Memory B cell (primary cell): ENCODE measurements at regions not wholly inside any gene's neighbourhood (a gene's known extent, or its start where the extent isn't known, plus 50 kb on each side); places are given as distances from the start of the nearest gene placed in this dataset.

ENCODE experiments used
- ATAC-seq: fragments of 150-1000 bp; cut with Tn5 transposase; 2 replicates; pipeline ENCODE4 v1.10.0; 2021; ENCODE audit warnings: low read depth, mild to moderate bottlenecking, moderate library complexity
- DNase-seq, 2 donors: peaks; one replicate each; pipeline ENCODE4 v3.0.0; 2022; ENCODE audit warnings: low spot score in 2 of 2
- H3K27ac Mint-ChIP-seq: one replicate; pipeline ENCODE4 v1.8.0; 2022; ENCODE audit warnings: mild to moderate bottlenecking, moderate library complexity, mixed read lengths
- H3K27me3 Mint-ChIP-seq: one replicate; pipeline ENCODE4 v1.8.0; 2022; ENCODE audit warnings: mixed read lengths
- H3K36me3 Mint-ChIP-seq: one replicate; pipeline ENCODE4 v1.8.0; 2022; ENCODE audit warnings: mild to moderate bottlenecking, mixed read lengths
- H3K4me1 Mint-ChIP-seq: one replicate; pipeline ENCODE4 v1.8.0; 2022; ENCODE audit warnings: mixed read lengths
- H3K4me3 Mint-ChIP-seq: one replicate; pipeline ENCODE4 v1.8.0; 2022; ENCODE audit warnings: mild to moderate bottlenecking, moderate library complexity, mixed read lengths
- H3K9me3 Mint-ChIP-seq: one replicate; pipeline ENCODE4 v1.8.0; 2022; ENCODE audit warnings: mixed read lengths

DNA sequence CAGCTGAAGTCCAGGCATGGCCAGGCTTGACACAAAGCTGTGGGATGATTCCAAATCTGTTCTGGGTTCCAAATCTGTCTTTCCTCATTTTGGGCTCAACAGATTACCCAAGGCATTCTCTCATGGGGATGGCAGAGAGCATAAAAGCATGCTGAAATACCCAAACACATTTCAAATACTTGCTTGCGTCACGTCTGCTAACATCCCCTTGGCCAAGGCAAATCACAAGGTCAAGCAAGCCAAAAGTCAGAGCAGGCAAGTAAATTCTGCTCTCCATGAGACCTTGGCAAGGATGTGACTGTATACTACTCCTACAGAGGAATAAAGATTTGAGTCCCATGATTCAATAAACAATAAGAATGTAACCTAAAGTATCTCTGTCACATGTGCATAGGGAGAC lies 306.7 kb downstream of the EPB41L4A start:
- H3K4me1 Mint-ChIP-seq, result no peaks in the 10 kb centered on the region
- no peaks in the 10 kb centered on the region for H3K27me3 Mint-ChIP-seq
- H3K4me3 Mint-ChIP-seq, result no peak overlapping the region
- H3K9me3 Mint-ChIP-seq, result no peaks in the 10 kb centered on the region
- no peak for DNase-seq
- no peaks in the 10 kb centered on the region for H3K36me3 Mint-ChIP-seq
- H3K27ac Mint-ChIP-seq, result no peak overlapping the region
- no peak for ATAC-seq

DNA sequence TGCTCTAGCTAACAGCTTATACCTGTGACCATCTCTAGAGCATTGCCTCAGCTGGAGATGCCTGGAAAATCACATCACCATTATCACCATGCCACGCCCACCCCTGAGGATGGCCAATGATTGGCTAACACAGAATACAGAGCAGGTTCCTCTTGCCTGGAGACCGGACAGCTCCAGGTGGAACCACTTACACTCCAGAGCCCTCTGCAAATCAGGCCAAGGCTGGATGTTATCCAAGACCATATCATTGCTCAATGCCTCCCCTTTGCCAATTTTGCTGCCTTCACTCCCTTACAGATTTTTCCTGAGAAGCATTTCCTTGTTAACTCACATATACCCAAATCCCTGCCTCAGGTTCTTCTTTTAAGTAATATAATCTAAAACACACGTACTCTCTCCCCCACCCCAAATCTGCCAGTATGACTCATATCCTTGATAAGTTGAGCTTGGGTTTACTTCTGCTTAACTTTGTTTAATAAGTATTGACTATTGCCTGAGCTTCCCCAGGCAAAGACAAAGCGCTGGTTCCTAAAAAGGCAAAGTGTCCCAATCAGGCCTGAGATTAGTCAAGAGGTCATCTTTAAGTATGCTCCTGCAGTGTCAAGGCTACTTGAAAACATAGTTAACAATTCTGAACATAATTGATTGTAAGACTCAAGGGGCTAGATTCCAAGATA lies 309.6 kb downstream of the EPB41L4A start:
- no peaks in the 10 kb centered on the region for H3K4me1 Mint-ChIP-seq
- ATAC-seq (no peak), DNase-seq (no peak)
- no peak overlapping the region for H3K27ac Mint-ChIP-seq
- no peaks in the 10 kb centered on the region for H3K27me3 Mint-ChIP-seq
- no peak overlapping the region for H3K4me3 Mint-ChIP-seq
- H3K36me3 Mint-ChIP-seq, result no peaks in the 10 kb centered on the region
- H3K9me3 Mint-ChIP-seq, result no peaks in the 10 kb centered on the region

DNA sequence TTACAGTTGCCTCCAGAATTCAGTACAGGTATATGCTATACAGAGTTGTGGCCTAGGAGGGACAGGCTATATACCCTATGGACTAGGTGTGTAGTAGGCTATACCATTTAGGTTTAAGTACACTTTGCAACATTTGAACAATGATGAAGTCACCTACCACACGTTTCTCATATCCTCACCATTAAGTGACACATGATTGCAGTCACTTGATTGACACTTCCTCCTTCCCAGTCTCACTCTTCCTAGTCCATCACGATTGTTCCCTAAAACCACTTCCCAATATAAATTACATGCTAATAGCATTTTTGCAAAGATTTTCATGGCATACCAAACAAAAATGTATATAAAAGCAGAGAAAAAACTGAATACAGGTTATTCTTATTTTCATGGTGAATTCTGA lies 312.2 kb downstream of the EPB41L4A start:
- no peak overlapping the region for H3K4me3 Mint-ChIP-seq
- DNase-seq, result no peak
- no peaks in the 10 kb centered on the region for H3K9me3 Mint-ChIP-seq
- no peaks in the 10 kb centered on the region for H3K27me3 Mint-ChIP-seq
- no peak overlapping the region for H3K27ac Mint-ChIP-seq
- no peaks in the 10 kb centered on the region for H3K36me3 Mint-ChIP-seq
- H3K4me1 Mint-ChIP-seq, result no peaks in the 10 kb centered on the region
- ATAC-seq, result no peak

DNA sequence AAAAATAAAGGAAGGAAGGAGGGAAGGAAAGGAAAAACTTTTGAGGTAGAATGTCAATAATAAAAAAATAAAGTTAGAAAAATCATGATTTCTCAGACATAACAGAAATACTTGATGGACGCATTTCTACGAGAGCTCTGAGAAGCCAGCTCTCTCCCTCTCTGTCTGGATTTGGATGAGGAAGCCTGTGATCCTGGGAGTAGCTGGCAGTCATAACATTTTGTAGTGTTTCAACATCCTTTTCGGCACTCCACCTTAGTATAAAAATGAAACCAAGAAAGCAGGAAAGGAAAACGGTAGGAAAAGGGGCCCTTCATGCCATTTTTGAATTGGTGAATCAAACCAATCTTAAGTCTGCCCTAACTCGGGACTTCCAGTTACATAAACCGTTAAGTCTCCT lies 321.3 kb downstream of the EPB41L4A start:
- ATAC-seq (no peak), DNase-seq (no peak)
- Mint-ChIP-seq H3K9me3 (peaks cover 5% of the 10 kb centered on the region), H3K4me1 (no peaks in the 10 kb centered on the region), H3K36me3 (no peaks in the 10 kb centered on the region), H3K4me3 (no peak overlapping the region), H3K27ac (no peak overlapping the region), H3K27me3 (peaks cover 4% of the 10 kb centered on the region)

DNA sequence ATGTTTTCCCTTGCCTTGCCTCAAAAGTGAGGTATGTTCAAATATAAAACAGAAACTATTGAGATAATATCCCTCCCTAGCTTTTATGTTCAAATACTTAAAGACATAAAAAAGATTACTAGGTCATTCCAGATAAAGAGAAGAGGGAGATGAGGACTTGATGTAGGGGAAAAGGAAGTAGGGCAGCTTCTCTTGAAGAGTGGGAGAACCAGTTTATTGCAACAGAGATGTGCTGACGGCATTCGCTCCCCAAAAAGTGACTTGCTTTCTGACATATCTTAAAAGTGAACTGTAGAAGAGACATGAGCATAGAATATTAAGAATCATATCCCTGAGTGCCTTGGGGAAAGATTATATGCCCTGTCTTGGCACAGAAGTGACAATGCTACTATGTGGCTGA lies 330.2 kb upstream of the NREP start:
- H3K27me3 Mint-ChIP-seq, result peaks cover 4% of the 10 kb centered on the region
- H3K27ac Mint-ChIP-seq, result no peak overlapping the region
- DNase-seq (no peak), ATAC-seq (no peak)
- H3K4me1 Mint-ChIP-seq, result no peaks in the 10 kb centered on the region
- no peaks in the 10 kb centered on the region for H3K9me3 Mint-ChIP-seq
- no peak overlapping the region for H3K4me3 Mint-ChIP-seq
- H3K36me3 Mint-ChIP-seq, result no peaks in the 10 kb centered on the region

DNA sequence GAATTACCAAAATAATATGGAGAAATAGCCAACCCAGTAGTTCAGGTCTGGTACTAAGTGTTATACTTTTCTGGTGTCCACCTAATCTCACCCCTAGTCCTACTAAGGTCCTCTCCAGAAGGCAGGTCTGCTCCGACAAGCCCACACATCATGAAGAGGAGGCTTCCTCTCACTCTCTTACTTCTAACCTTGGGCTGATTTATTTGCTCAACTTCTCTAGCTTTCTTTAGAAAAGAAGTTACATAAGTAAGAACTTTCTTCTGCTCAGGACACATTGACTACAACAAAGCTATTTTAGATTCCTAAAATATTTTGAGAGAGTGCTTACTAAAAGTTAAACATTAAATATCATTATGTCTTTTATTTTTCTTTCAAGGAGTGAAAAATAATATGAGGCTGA lies 329.7 kb upstream of the NREP start:
- Mint-ChIP-seq H3K27me3 (peaks cover 4% of the 10 kb centered on the region), H3K36me3 (no peaks in the 10 kb centered on the region), H3K27ac (no peak overlapping the region), H3K4me1 (no peaks in the 10 kb centered on the region), H3K9me3 (no peaks in the 10 kb centered on the region), H3K4me3 (no peak overlapping the region)
- DNase-seq (no peak), ATAC-seq (no peak)

DNA sequence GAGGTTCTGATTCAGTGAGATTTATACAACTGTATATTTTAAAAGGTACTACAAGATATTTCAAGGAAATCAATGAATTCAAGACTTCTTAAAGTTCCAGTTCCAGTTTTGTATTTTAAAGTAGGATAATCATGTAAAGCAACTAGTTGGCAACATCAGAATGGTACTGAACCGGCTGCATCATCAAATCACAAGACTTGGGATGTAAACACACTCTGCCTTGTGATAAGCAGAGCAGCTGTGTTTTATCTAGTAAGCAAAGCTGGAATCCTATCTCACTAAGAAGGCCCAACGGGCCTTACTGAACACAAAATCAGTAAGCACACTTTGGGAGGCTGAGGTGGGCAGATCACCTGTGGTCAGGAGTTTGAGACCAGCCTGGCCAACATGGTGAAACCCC lies 327.2 kb upstream of the NREP start:
- Mint-ChIP-seq H3K4me3 (no peak overlapping the region), H3K9me3 (no peaks in the 10 kb centered on the region)
- no peak for ATAC-seq

DNA sequence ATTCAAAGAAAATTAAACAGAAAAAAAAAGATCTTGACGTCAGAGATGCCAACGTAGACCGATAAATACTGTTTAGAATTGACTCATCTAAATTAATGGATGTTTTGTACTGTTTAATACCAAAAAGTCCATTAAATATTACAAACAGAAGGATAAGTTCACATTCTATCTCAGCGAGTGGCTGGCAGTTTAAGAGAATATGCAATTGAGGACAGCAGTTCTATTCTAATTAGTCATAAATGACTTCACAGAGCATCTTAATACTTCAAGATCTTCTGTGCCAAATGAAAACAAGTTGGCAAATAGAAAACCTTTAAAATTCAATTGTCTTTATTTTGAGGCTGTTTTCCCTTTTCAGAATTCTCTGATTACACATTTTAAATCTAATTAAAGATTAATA lies 326.6 kb upstream of the NREP start:
- Mint-ChIP-seq H3K27me3 (peaks cover 6% of the 10 kb centered on the region), H3K9me3 (no peaks in the 10 kb centered on the region), H3K4me1 (no peaks in the 10 kb centered on the region), H3K36me3 (no peaks in the 10 kb centered on the region), H3K27ac (no peak overlapping the region), H3K4me3 (no peak overlapping the region)
- no peak for ATAC-seq
- no peak for DNase-seq

More for the DNA sequence above, 327.2 kb upstream of the NREP start:
- no peak for DNase-seq
- Mint-ChIP-seq H3K36me3 (no peaks in the 10 kb centered on the region), H3K4me1 (no peaks in the 10 kb centered on the region), H3K27me3 (peaks cover 6% of the 10 kb centered on the region), H3K27ac (no peak overlapping the region)

DNA sequence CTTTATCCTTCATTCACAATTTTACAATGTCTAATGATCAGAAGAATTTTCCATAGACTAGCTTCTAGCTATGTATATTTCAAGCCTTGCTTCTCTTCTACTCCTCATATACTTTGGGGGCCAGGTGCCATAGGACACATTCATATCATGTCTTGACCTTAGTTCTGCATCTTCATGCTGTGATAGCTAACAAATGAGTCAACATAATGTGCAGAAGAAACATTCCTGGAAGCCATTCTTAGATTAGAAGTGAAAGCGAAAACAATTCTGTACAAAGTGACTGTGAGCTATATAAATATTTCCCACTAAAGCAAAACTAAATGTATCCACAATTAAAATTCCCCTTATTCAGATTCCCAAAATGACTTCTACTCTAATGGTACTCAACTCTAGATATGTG lies 320.2 kb upstream of the NREP start:
- no peak for ATAC-seq
- H3K4me3 Mint-ChIP-seq, result no peak overlapping the region
- no peak for DNase-seq

DNA sequence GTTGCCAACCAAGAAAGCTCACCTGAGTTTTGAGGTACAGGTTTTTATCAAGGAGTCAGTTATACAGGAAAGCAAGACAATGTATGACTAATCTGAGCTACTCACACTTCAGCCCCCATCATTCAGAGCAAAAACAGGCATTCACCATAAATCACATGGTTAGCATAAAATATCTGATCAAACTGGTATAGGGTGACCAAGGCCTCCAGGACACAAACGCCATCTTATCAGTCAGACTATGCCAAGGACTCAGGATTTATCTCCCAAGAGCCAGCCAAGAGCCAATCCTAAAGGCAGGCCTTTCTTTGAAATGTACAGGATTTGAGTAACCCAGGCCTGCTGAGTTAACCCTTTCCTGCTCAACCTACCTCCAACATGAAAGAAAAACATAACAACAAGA lies 313.0 kb upstream of the NREP start:
- H3K4me1 Mint-ChIP-seq, result no peaks in the 10 kb centered on the region
- H3K36me3 Mint-ChIP-seq, result no peaks in the 10 kb centered on the region
- H3K4me3 Mint-ChIP-seq, result no peak overlapping the region
- H3K27ac Mint-ChIP-seq, result no peak overlapping the region
- ATAC-seq (no peak), DNase-seq (no peak)
- peaks cover 3% of the 10 kb centered on the region for H3K27me3 Mint-ChIP-seq
- H3K9me3 Mint-ChIP-seq, result no peaks in the 10 kb centered on the region

More for the DNA sequence above, 320.2 kb upstream of the NREP start:
- H3K36me3 Mint-ChIP-seq, result no peaks in the 10 kb centered on the region
- peaks cover 4% of the 10 kb centered on the region for H3K9me3 Mint-ChIP-seq
- no peak overlapping the region for H3K27ac Mint-ChIP-seq
- peaks cover 3% of the 10 kb centered on the region for H3K4me1 Mint-ChIP-seq
- peaks cover 2% of the 10 kb centered on the region for H3K27me3 Mint-ChIP-seq

DNA sequence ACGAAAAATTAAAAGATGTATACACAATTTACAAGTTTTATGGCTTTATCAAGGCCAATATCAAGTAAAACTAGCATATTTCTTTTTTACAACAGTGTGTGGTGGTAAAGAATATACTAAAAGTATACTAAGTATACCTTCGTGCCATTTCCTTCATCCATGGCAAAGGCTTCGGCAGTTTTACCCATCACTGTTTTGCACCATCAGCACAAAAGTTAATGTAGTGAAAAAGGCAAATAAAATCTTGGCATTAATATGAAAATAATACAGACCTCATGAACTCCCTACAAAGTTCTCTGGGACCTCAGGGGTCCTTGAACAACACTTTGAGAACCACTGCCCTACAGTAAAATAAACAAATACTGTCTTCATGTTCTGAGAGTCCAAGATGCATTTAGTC lies 312.3 kb upstream of the NREP start:
- no peaks in the 10 kb centered on the region for H3K4me1 Mint-ChIP-seq

DNA sequence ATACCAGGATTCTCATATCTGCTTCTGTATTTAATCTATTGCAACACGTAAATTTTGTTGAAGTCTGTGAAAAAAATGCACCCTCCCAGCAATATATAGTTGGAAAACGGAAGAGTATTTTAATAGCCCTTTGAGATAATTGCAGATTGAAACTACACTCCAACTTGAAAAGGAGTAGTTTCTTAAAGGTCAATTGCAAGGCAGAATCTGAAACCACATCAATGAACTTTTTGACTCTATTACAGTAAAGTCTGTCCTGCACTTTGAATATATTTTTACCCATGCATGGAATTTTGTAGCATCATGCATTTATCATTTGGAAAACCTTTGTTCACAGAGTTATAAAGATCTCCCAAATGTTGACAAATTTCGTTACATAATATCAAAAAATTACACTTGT lies 311.6 kb upstream of the NREP start:
- Mint-ChIP-seq H3K4me3 (no peak overlapping the region), H3K27me3 (peaks cover 3% of the 10 kb centered on the region), H3K9me3 (no peaks in the 10 kb centered on the region), H3K27ac (no peak overlapping the region), H3K36me3 (no peaks in the 10 kb centered on the region), H3K4me1 (no peaks in the 10 kb centered on the region)
- DNase-seq (no peak), ATAC-seq (no peak)

More for the DNA sequence above, 312.3 kb upstream of the NREP start:
- no peak overlapping the region for H3K4me3 Mint-ChIP-seq
- ATAC-seq (no peak), DNase-seq (no peak)
- no peak overlapping the region for H3K27ac Mint-ChIP-seq
- H3K9me3 Mint-ChIP-seq, result no peaks in the 10 kb centered on the region
- peaks cover 3% of the 10 kb centered on the region for H3K27me3 Mint-ChIP-seq
- no peaks in the 10 kb centered on the region for H3K36me3 Mint-ChIP-seq

DNA sequence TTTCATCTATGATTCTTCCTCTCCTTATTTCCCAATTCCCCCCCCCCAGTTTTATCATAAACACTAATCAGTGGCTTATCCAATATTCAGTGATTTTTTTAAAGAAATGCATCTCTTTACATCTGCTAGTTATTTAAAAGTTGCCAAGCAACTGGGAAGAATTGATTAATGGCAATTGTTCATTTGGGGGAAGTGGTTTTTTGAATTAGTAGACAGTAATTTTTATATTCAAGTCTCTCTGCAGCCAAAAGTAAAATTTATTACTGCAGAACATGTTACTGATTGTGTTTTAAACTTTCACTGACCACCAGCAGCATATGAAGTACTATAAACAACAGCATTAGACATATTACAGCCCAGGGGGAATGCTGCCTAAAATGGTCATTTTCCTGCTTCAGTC lies 308.8 kb upstream of the NREP start:
- H3K27me3 Mint-ChIP-seq, result peaks cover 3% of the 10 kb centered on the region
- H3K4me1 Mint-ChIP-seq, result no peaks in the 10 kb centered on the region
- H3K4me3 Mint-ChIP-seq, result no peak overlapping the region
- no peaks in the 10 kb centered on the region for H3K9me3 Mint-ChIP-seq
- DNase-seq, result no peak
- H3K27ac Mint-ChIP-seq, result no peak overlapping the region
- no peaks in the 10 kb centered on the region for H3K36me3 Mint-ChIP-seq
- no peak for ATAC-seq

DNA sequence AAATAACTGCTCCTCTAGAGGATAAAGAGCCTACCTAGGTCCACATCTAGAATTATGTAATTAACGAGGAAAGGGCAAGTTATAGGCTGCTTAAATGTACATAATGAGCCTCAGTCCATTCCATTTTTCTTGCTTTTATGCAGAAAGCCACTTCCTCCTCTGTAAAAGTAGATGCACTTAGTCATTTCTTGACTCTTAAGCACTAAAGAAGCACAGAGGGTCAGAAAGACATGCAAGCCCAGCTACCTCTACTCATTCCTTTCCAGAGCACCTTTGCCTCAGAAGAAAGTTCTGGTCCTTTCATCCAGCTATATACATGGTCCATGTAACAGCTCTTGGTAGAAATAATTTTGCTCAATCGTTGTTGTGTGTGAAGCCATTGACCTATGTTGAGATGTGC lies 308.0 kb upstream of the NREP start:
- no peaks in the 10 kb centered on the region for H3K9me3 Mint-ChIP-seq
- no peak overlapping the region for H3K27ac Mint-ChIP-seq
- H3K27me3 Mint-ChIP-seq, result peaks cover 3% of the 10 kb centered on the region
- DNase-seq, result no peak
- no peaks in the 10 kb centered on the region for H3K36me3 Mint-ChIP-seq
- no peak for ATAC-seq
- H3K4me1 Mint-ChIP-seq, result no peaks in the 10 kb centered on the region
- no peak overlapping the region for H3K4me3 Mint-ChIP-seq

DNA sequence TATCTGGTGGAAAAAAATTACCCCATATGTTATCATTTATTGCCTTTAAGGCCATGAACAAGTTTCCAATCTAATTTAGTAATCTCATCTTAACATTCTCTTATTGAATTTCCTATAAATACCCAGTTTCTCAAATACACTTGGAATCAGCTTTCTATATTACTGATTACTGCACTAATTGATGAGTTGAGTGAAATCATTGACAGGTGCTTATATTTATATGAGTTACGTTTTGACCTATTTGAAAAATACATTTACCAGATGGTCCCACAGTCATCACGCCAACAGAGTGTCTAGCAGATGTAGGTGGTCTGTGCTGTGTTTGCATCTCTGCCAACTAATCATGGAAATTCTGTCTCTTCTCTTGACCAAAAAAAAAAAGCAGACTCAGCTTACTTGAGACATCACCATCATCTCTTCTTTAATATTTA lies 307.3 kb upstream of the NREP start:
- Mint-ChIP-seq H3K4me3 (no peak overlapping the region), H3K9me3 (no peaks in the 10 kb centered on the region), H3K27ac (no peak overlapping the region), H3K4me1 (no peaks in the 10 kb centered on the region), H3K36me3 (no peaks in the 10 kb centered on the region), H3K27me3 (peaks cover 3% of the 10 kb centered on the region)
- no peak for DNase-seq
- no peak for ATAC-seq
